GM18498 (cell line): ENCODE measurements at regions not wholly inside any gene's neighbourhood (a gene's known extent, or its start where the extent isn't known, plus 50 kb on each side); places are given as distances from the start of the nearest gene placed in this dataset.
"Not testable (repeated sequence)": the region's sequence is repeated elsewhere in the genome, so short reads cannot be mapped to it uniquely, and the experiment has no call there.

Source experiments
- ATAC-seq: cut with Tn5 transposase; IDR thresholded peaks from one replicate; pipeline ENCODE4 v1.9.1; 2021; ENCODE audit warnings: mild to moderate bottlenecking, moderate library complexity; ENCODE audit not compliant: unreplicated experiment

GRCh38 chr18:10329101-10329500 lies 125.3 kb upstream of the APCDD1 start:
- no peak for ATAC-seq

GRCh38 chr18:10330428-10330827 lies 124.0 kb upstream of the APCDD1 start:
- no peak for ATAC-seq

GRCh38 chr18:10332452-10332851 lies 122.0 kb upstream of the APCDD1 start:
- no peak for ATAC-seq

- no peak for ATAC-seq
Observed at GRCh38 chr18:10336749-10337350, 117.6 kb upstream of the APCDD1 start.

- ATAC-seq, result no peak
Observed at GRCh38 chr18:10340821-10341220, 113.6 kb upstream of the APCDD1 start.

GRCh38 chr18:10343778-10344177 lies 110.7 kb upstream of the APCDD1 start:
- ATAC-seq, result no peak

- no peak for ATAC-seq
Observed at GRCh38 chr18:10346749-10347415, 107.6 kb upstream of the APCDD1 start.

- no peak for ATAC-seq
Observed at GRCh38 chr18:10349561-10349960, 104.9 kb upstream of the APCDD1 start.

GRCh38 chr18:10350661-10351060 lies 103.8 kb upstream of the APCDD1 start:
- no peak for ATAC-seq

GRCh38 chr18:10351219-10351818 lies 103.1 kb upstream of the APCDD1 start:
- ATAC-seq, result no peak

- ATAC-seq, result no peak
Observed at GRCh38 chr18:10351858-10352257, 102.6 kb upstream of the APCDD1 start.

GRCh38 chr18:10352671-10353070 lies 101.8 kb upstream of the APCDD1 start:
- ATAC-seq, result no peak

GRCh38 chr18:10353791-10354190 lies 100.6 kb upstream of the APCDD1 start:
- ATAC-seq, result no peak

- no peak for ATAC-seq
Observed at GRCh38 chr18:10354241-10354811, 100.1 kb upstream of the APCDD1 start.

- ATAC-seq, result no peak
Observed at GRCh38 chr18:10354890-10355289, 99.5 kb upstream of the APCDD1 start.

- not testable (repeated sequence) for ATAC-seq
Observed at GRCh38 chr18:10356999-10357398, 97.4 kb upstream of the APCDD1 start.

- ATAC-seq, result no peak
Observed at GRCh38 chr18:10361660-10362059, 92.8 kb upstream of the APCDD1 start.

- ATAC-seq, result no peak
Observed at GRCh38 chr18:10365021-10365500, 89.4 kb upstream of the APCDD1 start.

GRCh38 chr18:10365901-10366300 lies 88.5 kb upstream of the APCDD1 start:
- ATAC-seq, result no peak

- ATAC-seq, result no peak
Observed at GRCh38 chr18:10367836-10368235, 86.6 kb upstream of the APCDD1 start.

- ATAC-seq, result no peak
Observed at GRCh38 chr18:10368456-10369453, 85.7 kb upstream of the APCDD1 start.
